Hepatocyte (in vitro differentiated cells): ENCODE measurements at regions not wholly inside any gene's neighbourhood (a gene's known extent, or its start where the extent isn't known, plus 50 kb on each side); places are given as distances from the start of the nearest gene placed in this dataset.

Experiments used
- CTCF ChIP-seq: fragments of 200-600 bp; sonication (generic); IDR thresholded peaks from 2 replicates; pipeline ENCODE4 v1.5.1; 2016; ENCODE audit warnings: antibody characterized with exemption, mild to moderate bottlenecking; ENCODE audit not compliant: poor library complexity
- EZH2 ChIP-seq: fragments of 200-600 bp; sonication (generic); IDR thresholded peaks from 2 replicates; pipeline ENCODE4 v1.6.1; 2016; ENCODE audit warnings: antibody characterized with exemption, mild to moderate bottlenecking, borderline replicate concordance
- EZH2phosphoT487 ChIP-seq: fragments of 200-600 bp; sonication (generic); IDR thresholded peaks from one replicate; pipeline ENCODE4 v1.6.1; 2018; ENCODE audit warnings: antibody characterized with exemption, mild to moderate bottlenecking, low read depth, moderate library complexity; ENCODE audit not compliant: unreplicated experiment, severe bottlenecking

- TF ChIP-seq EZH2, result no peak
- no peak for TF ChIP-seq CTCF
- no peak for TF ChIP-seq EZH2phosphoT487
Observed at GRCh38 chr5:4191041-4191440, 595.4 kb downstream of the IRX1 start.
